Keratinocyte (primary cell): ENCODE measurements at regions not wholly inside any gene's neighbourhood (a gene's known extent, or its start where the extent isn't known, plus 50 kb on each side); places are given as distances from the start of the nearest gene placed in this dataset.

ENCODE experiments used
- DNase-seq: peaks from one replicate; pipeline ENCODE4 v3.0.0-alpha.2; 2011; ENCODE audit warnings: low read depth, missing footprints, low spot score
- FAIRE-seq: peaks from 2 replicates; lab custom pipeline; 2011; peaks lifted over from hg19 to GRCh38; lab: Jason Lieb, UNC
- H2AFZ ChIP-seq: 2 replicates; pipeline ENCODE4 v1.6.0; 2012; ENCODE audit warnings: low read length, control low read depth, inconsistent platforms; ENCODE audit not compliant: control insufficient read depth
- H3K27ac ChIP-seq: 2 replicates; pipeline ENCODE4 v1.5.1; 2011; ENCODE audit warnings: low read length; ENCODE audit not compliant: control insufficient read depth, insufficient read depth
- H3K27me3 ChIP-seq: 3 replicates; pipeline ENCODE4 v1.6.0; 2011; ENCODE audit warnings: low read length; ENCODE audit not compliant: control insufficient read depth, insufficient read depth; ENCODE audit errors: extremely low read depth
- H3K36me3 ChIP-seq, 2 experiments: 2 replicates in 1 of 2; 3 replicates in 1 of 2; pipeline ENCODE4 v1.5.1; 2011; ENCODE audit warnings: low read length in 2 of 2, mild to moderate bottlenecking in 1 of 2; ENCODE audit not compliant: control insufficient read depth in 2 of 2, insufficient read depth in 2 of 2; ENCODE audit errors: extremely low read depth in 1 of 2
- H3K4me1 ChIP-seq: 3 replicates; pipeline ENCODE4 v1.5.1; 2011; ENCODE audit warnings: low read length; ENCODE audit not compliant: control insufficient read depth, insufficient read depth; ENCODE audit errors: extremely low read depth
- H3K4me2 ChIP-seq: 3 replicates; pipeline ENCODE4 v1.6.0; 2011; ENCODE audit warnings: low read depth, low read length; ENCODE audit not compliant: control insufficient read depth, insufficient read depth; ENCODE audit errors: extremely low read depth
- H3K4me3 ChIP-seq, 3 experiments: fragments of 200-600 bp in 1 of 3; sonication (generic) in 1 of 3; 2 replicates in 2 of 3; 3 replicates in 1 of 3; pipeline ENCODE4 v1.5.1; 2011 to 2016; ENCODE audit warnings: low read length in 3 of 3, mild to moderate bottlenecking in 3 of 3, control low read depth in 2 of 3, inconsistent platforms in 1 of 3, low read depth in 1 of 3, mixed read lengths in 1 of 3, mixed run types in 1 of 3, moderate library complexity in 1 of 3; ENCODE audit not compliant: control insufficient read depth in 2 of 3, insufficient read depth in 2 of 3; ENCODE audit errors: extremely low read depth in 1 of 3
- H3K79me2 ChIP-seq: 2 replicates; pipeline ENCODE4 v1.6.0; 2012; ENCODE audit warnings: low read length; ENCODE audit not compliant: control insufficient read depth, insufficient read depth
- H3K9ac ChIP-seq: 3 replicates; pipeline ENCODE4 v1.6.0; 2011; ENCODE audit warnings: low read length; ENCODE audit not compliant: control insufficient read depth, insufficient read depth; ENCODE audit errors: extremely low read depth
- H3K9me1 ChIP-seq: 3 replicates; pipeline ENCODE4 v1.6.0; 2011; ENCODE audit warnings: low read length; ENCODE audit not compliant: control insufficient read depth, insufficient read depth; ENCODE audit errors: extremely low read depth
- H3K9me3 ChIP-seq: 2 replicates; pipeline ENCODE4 v1.5.1; 2012; ENCODE audit warnings: low read depth, low read length; ENCODE audit not compliant: control insufficient read depth
- H4K20me1 ChIP-seq: 3 replicates; pipeline ENCODE4 v1.6.0; 2011; ENCODE audit warnings: low read length; ENCODE audit not compliant: control insufficient read depth, insufficient read depth; ENCODE audit errors: extremely low read depth
- EZH2 ChIP-seq: IDR thresholded peaks from one replicate; pipeline ENCODE4 v1.6.1; 2012; ENCODE audit warnings: inconsistent platforms, mild to moderate bottlenecking, low read length, moderate library complexity
- dilution Hi-C: fragments of 300-500 bp; cut with MboI; formaldehyde crosslinking; loops from one replicate; pipeline ENCODE4 v1.7.0; 2020; ENCODE audit warnings: low sequenced_read_pairs; ENCODE audit not compliant: extremely low pct_ligation_motif_present
- TF ChIP-seq, protein P1 (sequence below), 3 experiments: IDR thresholded peaks in 1 of 3; conservative IDR thresholded peaks in 1 of 3; optimal IDR thresholded peaks in 1 of 3; 2 replicates in 2 of 3; 3 replicates in 1 of 3; pipeline versions ENCODE3 to v1.5.1; 2011; ENCODE audit warnings: low read length in 3 of 3, mild to moderate bottlenecking in 3 of 3, moderate library complexity in 2 of 3, control low read depth in 1 of 3, inconsistent platforms in 1 of 3; ENCODE audit not compliant: insufficient read depth in 2 of 3; ENCODE audit errors: extremely low read depth in 1 of 3

DNA sequence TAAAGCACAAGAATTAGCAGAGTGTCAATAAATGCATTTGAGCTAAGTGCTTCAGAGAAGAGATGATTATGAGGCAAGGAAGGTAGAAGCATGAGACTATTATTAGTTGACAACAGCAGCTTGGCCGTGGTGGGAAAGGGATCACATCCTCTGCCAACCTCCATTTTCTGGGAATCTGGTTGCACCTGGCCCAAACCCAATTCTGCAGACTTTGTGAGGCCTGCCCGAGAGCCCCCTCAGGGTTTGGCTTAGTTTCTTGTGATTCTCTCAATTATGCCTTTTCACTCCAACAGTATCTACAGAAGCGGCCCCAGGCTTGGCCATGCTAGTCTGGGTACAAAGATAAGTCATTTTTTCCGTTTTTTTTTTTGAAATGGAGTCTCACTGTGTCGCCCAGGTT, 111.0 kb upstream of the B3GAT2 start:
- no peaks in the 10 kb centered on the region for H3K27me3 ChIP-seq
- H3K4me3 ChIP-seq = no peak overlapping the region
- no peak for DNase-seq
- no peaks in the 10 kb centered on the region for H3K9me3 ChIP-seq
- H2AFZ ChIP-seq = no peak overlapping the region
- no peaks in the 10 kb centered on the region for H3K36me3 ChIP-seq
- dilution Hi-C loops = no loop called here
- no peaks in the 10 kb centered on the region for H4K20me1 ChIP-seq
- H3K4me1 ChIP-seq = no peaks in the 10 kb centered on the region
- H3K9me1 ChIP-seq = no peaks in the 10 kb centered on the region
- TF ChIP-seq, protein P1, sequence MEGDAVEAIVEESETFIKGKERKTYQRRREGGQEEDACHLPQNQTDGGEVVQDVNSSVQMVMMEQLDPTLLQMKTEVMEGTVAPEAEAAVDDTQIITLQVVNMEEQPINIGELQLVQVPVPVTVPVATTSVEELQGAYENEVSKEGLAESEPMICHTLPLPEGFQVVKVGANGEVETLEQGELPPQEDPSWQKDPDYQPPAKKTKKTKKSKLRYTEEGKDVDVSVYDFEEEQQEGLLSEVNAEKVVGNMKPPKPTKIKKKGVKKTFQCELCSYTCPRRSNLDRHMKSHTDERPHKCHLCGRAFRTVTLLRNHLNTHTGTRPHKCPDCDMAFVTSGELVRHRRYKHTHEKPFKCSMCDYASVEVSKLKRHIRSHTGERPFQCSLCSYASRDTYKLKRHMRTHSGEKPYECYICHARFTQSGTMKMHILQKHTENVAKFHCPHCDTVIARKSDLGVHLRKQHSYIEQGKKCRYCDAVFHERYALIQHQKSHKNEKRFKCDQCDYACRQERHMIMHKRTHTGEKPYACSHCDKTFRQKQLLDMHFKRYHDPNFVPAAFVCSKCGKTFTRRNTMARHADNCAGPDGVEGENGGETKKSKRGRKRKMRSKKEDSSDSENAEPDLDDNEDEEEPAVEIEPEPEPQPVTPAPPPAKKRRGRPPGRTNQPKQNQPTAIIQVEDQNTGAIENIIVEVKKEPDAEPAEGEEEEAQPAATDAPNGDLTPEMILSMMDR (optimal IDR thresholded peaks at IDR 0.05 in 1 of 3, IDR thresholded peaks at IDR 0.05 in 1 of 3, conservative IDR thresholded peaks at IDR 0.05 in 1 of 3; ENCODE audit: extremely low read depth in 1 of 3, insufficient read depth in 2 of 3, low read length in 3 of 3) = no peak
- TF ChIP-seq EZH2 = no peak
- H3K9ac ChIP-seq = no peak overlapping the region
- no peak overlapping the region for H3K4me2 ChIP-seq
- H3K27ac ChIP-seq = no peak overlapping the region
- FAIRE-seq = no peak
- no peaks in the 10 kb centered on the region for H3K79me2 ChIP-seq

GRCh38 chr6:71072508-71072907, 115.6 kb upstream of the B3GAT2 start:
- FAIRE-seq = no peak
- Histone ChIP-seq H3K9me1 (no peaks in the 10 kb centered on the region), H3K27me3 (peaks cover 3% of the 10 kb centered on the region), H3K27ac (no peak overlapping the region), H3K79me2 (no peaks in the 10 kb centered on the region), H3K9ac (no peak overlapping the region), H3K36me3 (no peaks in the 10 kb centered on the region), H4K20me1 (no peaks in the 10 kb centered on the region), H3K4me1 (no peaks in the 10 kb centered on the region), H2AFZ (no peak overlapping the region), H3K4me3 (no peak overlapping the region), H3K9me3 (no peaks in the 10 kb centered on the region), H3K4me2 (no peak overlapping the region)
- dilution Hi-C loops = no loop called here
- TF ChIP-seq EZH2 = no peak
- TF ChIP-seq, protein P1 (optimal IDR thresholded peaks at IDR 0.05 in 1 of 3, IDR thresholded peaks at IDR 0.05 in 1 of 3, conservative IDR thresholded peaks at IDR 0.05 in 1 of 3; ENCODE audit: extremely low read depth in 1 of 3, insufficient read depth in 2 of 3, low read length in 3 of 3) = no peak
- no peak for DNase-seq
